Skeletal muscle tissue (tissue), 3 donors: ENCODE measurements at regions not wholly inside any gene's neighbourhood (a gene's known extent, or its start where the extent isn't known, plus 50 kb on each side); places are given as distances from the start of the nearest gene placed in this dataset.

Experiments
- H3K27ac ChIP-seq: one replicate; pipeline ENCODE4 v1.7.0; 2013; ENCODE audit warnings: mild to moderate bottlenecking, low read depth, low read length, inconsistent platforms
- H3K27me3 ChIP-seq, 3 donors: one replicate each; pipeline ENCODE4 v1.7.0; 2013; ENCODE audit warnings: low read length in 3 of 3; ENCODE audit not compliant: control insufficient read depth in 3 of 3, insufficient read depth in 3 of 3
- H3K36me3 ChIP-seq, 3 donors: one replicate each; pipeline ENCODE4 v1.7.0; 2013; ENCODE audit warnings: low read length in 3 of 3; ENCODE audit not compliant: control insufficient read depth in 3 of 3, insufficient read depth in 3 of 3
- H3K4me1 ChIP-seq, 3 donors: one replicate each; pipeline ENCODE4 v1.7.0; 2013; ENCODE audit warnings: low read length in 3 of 3, mild to moderate bottlenecking in 3 of 3; ENCODE audit not compliant: control insufficient read depth in 3 of 3, insufficient read depth in 3 of 3
- H3K4me3 ChIP-seq, 3 donors: one replicate each; pipeline ENCODE4 v1.7.0; 2013; ENCODE audit warnings: low read length in 3 of 3
- H3K9ac ChIP-seq, 3 donors: one replicate each; pipeline ENCODE4 v1.7.0; 2013; ENCODE audit warnings: low read length in 3 of 3, mild to moderate bottlenecking in 3 of 3, moderate library complexity in 2 of 3, low read depth in 1 of 3
- H3K9me3 ChIP-seq, 3 donors: one replicate each; pipeline ENCODE4 v1.7.0; 2013; ENCODE audit warnings: low read length in 3 of 3; ENCODE audit not compliant: control insufficient read depth in 3 of 3
- donor health status: Osteomylitis.

- Histone ChIP-seq H3K4me3 (no peak overlapping the region), H3K9ac (no peak overlapping the region), H3K36me3 (no peaks in the 10 kb centered on the region), H3K9me3 (no peaks in the 10 kb centered on the region), H3K4me1 (no peaks in the 10 kb centered on the region), H3K27ac (no peak overlapping the region), H3K27me3 (peaks cover 0 to 16% (median 0%) of the 10 kb centered on the region in 3 donors)
These were observed 75.5 kb upstream of the OTX2 start for GRCh38 chr14:56885825-56886224.

DNA sequence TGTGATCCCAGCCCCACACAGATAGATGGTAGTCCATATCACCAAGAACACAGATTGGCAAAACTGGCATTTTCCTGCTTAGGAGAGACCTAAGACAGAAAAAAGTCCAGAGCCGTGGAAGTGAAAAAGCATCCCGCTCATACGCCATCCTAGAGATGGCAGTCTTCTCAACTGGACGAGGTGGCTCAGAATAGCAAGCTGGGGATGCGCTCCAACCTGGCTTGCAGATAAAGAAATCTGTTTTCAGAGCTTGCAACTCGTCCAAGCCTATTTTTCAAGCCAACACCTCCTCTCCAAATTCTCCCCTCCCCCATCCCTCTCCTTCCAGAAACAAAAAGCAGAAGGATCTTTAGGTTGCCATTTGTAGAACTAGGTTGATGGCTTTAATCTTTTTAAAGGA lies 74.3 kb upstream of the OTX2 start:
- no peak overlapping the region for H3K9ac ChIP-seq
- H3K27me3 ChIP-seq: peaks cover 0 to 18% (median 0%) of the 10 kb centered on the region in 3 donors
- no peaks in the 10 kb centered on the region for H3K36me3 ChIP-seq
- no peak overlapping the region for H3K27ac ChIP-seq
- H3K9me3 ChIP-seq: no peaks in the 10 kb centered on the region
- no peaks in the 10 kb centered on the region for H3K4me1 ChIP-seq
- no peak overlapping the region for H3K4me3 ChIP-seq

- Histone ChIP-seq H3K4me3 (no peak overlapping the region), H3K9me3 (no peaks in the 10 kb centered on the region), H3K9ac (no peak overlapping the region), H3K4me1 (no peaks in the 10 kb centered on the region), H3K36me3 (no peaks in the 10 kb centered on the region), H3K27me3 (peaks cover 0 to 9% (median 0%) of the 10 kb centered on the region in 3 donors), H3K27ac (no peak overlapping the region)
These were observed 70.9 kb upstream of the OTX2 start for GRCh38 chr14:56881181-56881580.

DNA sequence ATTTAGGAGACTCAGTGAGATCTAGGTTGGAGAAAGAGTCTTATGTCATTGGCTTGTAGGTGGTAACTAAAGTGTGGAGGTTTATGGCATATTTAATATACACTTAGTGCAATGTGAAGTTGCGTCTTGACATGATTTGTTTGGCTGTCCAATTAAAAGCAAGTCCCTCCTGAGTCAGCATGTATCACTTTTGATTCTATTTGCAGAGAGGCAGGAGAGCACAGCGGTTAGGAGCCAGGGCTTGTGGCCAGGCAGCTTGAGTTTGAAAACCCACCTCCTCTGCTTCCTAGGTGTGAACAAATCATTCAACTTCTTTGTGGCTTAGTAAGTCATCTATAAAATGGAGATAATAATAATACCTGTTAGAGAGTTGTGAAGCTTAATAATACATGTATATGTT lies 68.5 kb upstream of the OTX2 start:
- Histone ChIP-seq H3K4me3 (no peak overlapping the region), H3K4me1 (no peaks in the 10 kb centered on the region), H3K27me3 (peaks cover 0 to 5% (median 0%) of the 10 kb centered on the region in 3 donors), H3K36me3 (no peaks in the 10 kb centered on the region), H3K9ac (no peak overlapping the region), H3K9me3 (no peaks in the 10 kb centered on the region), H3K27ac (no peak overlapping the region)

- Histone ChIP-seq H3K9ac (no peak overlapping the region), H3K4me3 (no peak overlapping the region), H3K27ac (no peak overlapping the region), H3K36me3 (no peaks in the 10 kb centered on the region), H3K4me1 (no peaks in the 10 kb centered on the region), H3K27me3 (peaks cover 0 to 5% (median 0%) of the 10 kb centered on the region in 3 donors), H3K9me3 (no peaks in the 10 kb centered on the region)
These were observed 64.9 kb upstream of the OTX2 start for GRCh38 chr14:56875104-56875675.

DNA sequence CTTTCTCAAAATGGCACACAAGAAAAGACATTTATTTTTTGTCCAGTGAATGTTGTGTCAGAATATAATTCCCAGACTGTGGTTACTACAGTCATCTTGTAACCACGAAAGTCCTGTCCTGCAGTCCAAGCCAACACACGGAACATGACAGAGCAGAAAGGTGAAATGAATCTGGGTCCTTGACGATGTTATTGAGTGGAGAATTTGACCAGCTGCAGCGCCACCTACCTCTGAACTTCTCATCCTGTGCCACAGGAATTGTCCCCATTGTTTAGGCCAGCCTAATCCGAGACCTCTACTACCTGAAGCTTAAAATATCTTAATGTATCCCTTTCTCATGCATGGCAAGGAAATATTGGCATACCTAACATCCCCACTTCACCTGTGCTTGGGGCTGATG lies 64.1 kb upstream of the OTX2 start:
- no peaks in the 10 kb centered on the region for H3K36me3 ChIP-seq
- no peak overlapping the region for H3K27ac ChIP-seq
- H3K9me3 ChIP-seq: no peaks in the 10 kb centered on the region
- peaks cover 0 to 3% (median 0%) of the 10 kb centered on the region in 3 donors for H3K27me3 ChIP-seq
- no peaks in the 10 kb centered on the region for H3K4me1 ChIP-seq
- no peak overlapping the region for H3K9ac ChIP-seq
- H3K4me3 ChIP-seq: no peak overlapping the region

DNA sequence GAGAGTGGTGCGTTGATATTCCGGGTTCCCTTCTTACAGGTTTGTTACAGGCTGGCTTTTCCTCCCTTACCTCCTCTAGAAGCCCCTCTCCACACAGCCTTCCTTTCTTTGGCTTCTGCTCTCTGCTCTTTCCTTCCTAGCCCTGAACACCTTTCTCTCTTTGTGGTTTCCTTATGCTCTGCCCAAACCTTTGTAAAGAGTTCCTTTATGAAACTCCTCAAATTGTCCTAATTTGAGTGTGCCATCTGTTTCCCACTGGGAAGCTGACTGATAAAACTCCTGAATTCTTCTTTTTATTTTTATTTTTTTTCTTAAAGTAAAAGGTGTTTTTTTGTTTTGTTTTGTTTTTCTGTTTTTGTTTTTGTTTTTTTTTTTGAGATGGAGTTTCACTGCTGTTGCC lies 60.1 kb upstream of the OTX2 start:
- Histone ChIP-seq H3K9ac (no peak overlapping the region), H3K9me3 (no peaks in the 10 kb centered on the region), H3K36me3 (no peaks in the 10 kb centered on the region), H3K27me3 (no peaks in the 10 kb centered on the region), H3K4me1 (no peaks in the 10 kb centered on the region), H3K4me3 (no peak overlapping the region), H3K27ac (no peak overlapping the region)

GRCh38 chr14:56868660-56869059 lies 58.4 kb upstream of the OTX2 start:
- Histone ChIP-seq H3K27me3 (no peaks in the 10 kb centered on the region), H3K27ac (no peak overlapping the region), H3K9me3 (no peaks in the 10 kb centered on the region), H3K36me3 (no peaks in the 10 kb centered on the region), H3K4me3 (no peak overlapping the region), H3K4me1 (no peaks in the 10 kb centered on the region), H3K9ac (no peak overlapping the region)

DNA sequence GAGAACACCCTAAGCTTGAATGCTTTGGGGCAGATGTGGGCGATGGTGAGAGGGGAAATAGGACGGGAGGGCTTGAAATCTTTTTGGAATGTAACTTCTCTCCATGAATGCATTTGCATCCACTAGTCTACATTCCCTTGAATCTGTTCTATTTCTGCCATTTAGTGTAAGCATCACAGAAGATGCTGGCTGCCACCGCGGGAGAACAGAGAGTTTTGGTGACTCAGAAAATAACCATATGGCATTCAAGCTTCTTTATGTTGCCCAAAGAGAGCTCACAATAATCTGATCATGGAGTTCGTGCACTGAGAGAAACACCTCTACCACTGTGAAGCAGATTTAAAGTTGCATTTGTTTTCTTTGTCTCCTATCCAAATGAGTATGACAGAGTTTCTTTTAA lies 52.6 kb upstream of the OTX2 start:
- H3K4me1 ChIP-seq: no peaks in the 10 kb centered on the region
- no peaks in the 10 kb centered on the region for H3K9me3 ChIP-seq
- no peak overlapping the region for H3K27ac ChIP-seq
- no peak overlapping the region for H3K9ac ChIP-seq
- no peaks in the 10 kb centered on the region for H3K36me3 ChIP-seq
- no peaks in the 10 kb centered on the region for H3K27me3 ChIP-seq
- no peak overlapping the region for H3K4me3 ChIP-seq

- Histone ChIP-seq H3K4me1 (no peaks in the 10 kb centered on the region), H3K4me3 (no peak overlapping the region), H3K9me3 (no peaks in the 10 kb centered on the region), H3K9ac (no peak overlapping the region), H3K27me3 (peaks cover 0 to 14% (median 5%) of the 10 kb centered on the region in 3 donors), H3K27ac (no peak overlapping the region), H3K36me3 (no peaks in the 10 kb centered on the region)
These were observed 50.2 kb upstream of the OTX2 start for GRCh38 chr14:56860441-56860840.
